GM12891 (cell line): ENCODE measurements at regions not wholly inside any gene's neighbourhood (a gene's known extent, or its start where the extent isn't known, plus 50 kb on each side); places are given as distances from the start of the nearest gene placed in this dataset.

ENCODE experiments used
- POLR2AphosphoS5 ChIP-seq: IDR thresholded peaks from 2 replicates; pipeline ENCODE4 v1.6.1; 2011; ENCODE audit warnings: low read depth, low read length, control low read depth
- TAF1 ChIP-seq: IDR thresholded peaks from 2 replicates; pipeline ENCODE4 v1.6.1; 2011; ENCODE audit warnings: low read depth, low read length, control low read depth

- TF ChIP-seq TAF1 (no peak), POLR2AphosphoS5 (no peak)
Measured at GRCh38 chr2:136439064-136439676, 321.2 kb upstream of the CXCR4 start.
